Gastrocnemius medialis (tissue), 4 donors: ENCODE measurements at regions not wholly inside any gene's neighbourhood (a gene's known extent, or its start where the extent isn't known, plus 50 kb on each side); places are given as distances from the start of the nearest gene placed in this dataset.

Experiments used
- POLR2A ChIP-seq, 2 donors: fragments of 450-650 bp; IDR thresholded peaks; one replicate each; pipeline ENCODE4 v1.6.1; 2017; ENCODE audit warnings: antibody characterized with exemption in 2 of 2, mild to moderate bottlenecking in 2 of 2, moderate library complexity in 2 of 2
- TF ChIP-seq, protein P1 (sequence below), 5 experiments: fragments of 450-650 bp in 3 of 5; fragments of 200-600 bp in 2 of 5; sonication (generic) in 2 of 5; IDR thresholded peaks in 4 of 5; conservative IDR thresholded peaks in 1 of 5; 1 replicate in 4 of 5; 2 replicates in 1 of 5; pipeline ENCODE4 v1.5.1; 2016 to 2019; ENCODE audit warnings: antibody characterized with exemption in 5 of 5, mild to moderate bottlenecking in 3 of 5, moderate library complexity in 3 of 5

DNA sequence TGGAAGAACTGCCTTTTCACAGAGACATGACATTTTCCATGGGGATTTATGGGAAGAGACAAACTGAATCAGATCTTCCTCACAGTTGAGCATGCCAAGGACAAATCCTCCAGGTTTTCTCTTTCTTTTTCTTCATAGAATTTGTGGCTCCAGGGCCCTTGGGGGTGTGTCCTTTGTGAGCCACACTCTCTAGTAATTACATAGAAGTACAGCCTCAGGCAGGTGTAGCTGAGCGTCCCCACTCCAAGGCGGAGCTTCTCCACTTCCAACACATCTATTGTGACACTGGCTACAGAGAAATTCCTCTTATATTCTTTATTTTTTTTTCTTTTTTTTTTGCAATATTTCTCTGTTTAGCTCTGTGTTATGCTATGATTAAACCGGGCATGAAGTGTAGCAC lies 420.5 kb upstream of the CD180 start:
- TF ChIP-seq, protein P1, sequence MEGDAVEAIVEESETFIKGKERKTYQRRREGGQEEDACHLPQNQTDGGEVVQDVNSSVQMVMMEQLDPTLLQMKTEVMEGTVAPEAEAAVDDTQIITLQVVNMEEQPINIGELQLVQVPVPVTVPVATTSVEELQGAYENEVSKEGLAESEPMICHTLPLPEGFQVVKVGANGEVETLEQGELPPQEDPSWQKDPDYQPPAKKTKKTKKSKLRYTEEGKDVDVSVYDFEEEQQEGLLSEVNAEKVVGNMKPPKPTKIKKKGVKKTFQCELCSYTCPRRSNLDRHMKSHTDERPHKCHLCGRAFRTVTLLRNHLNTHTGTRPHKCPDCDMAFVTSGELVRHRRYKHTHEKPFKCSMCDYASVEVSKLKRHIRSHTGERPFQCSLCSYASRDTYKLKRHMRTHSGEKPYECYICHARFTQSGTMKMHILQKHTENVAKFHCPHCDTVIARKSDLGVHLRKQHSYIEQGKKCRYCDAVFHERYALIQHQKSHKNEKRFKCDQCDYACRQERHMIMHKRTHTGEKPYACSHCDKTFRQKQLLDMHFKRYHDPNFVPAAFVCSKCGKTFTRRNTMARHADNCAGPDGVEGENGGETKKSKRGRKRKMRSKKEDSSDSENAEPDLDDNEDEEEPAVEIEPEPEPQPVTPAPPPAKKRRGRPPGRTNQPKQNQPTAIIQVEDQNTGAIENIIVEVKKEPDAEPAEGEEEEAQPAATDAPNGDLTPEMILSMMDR (IDR thresholded peaks at IDR 0.05 in 4 of 5, conservative IDR thresholded peaks at IDR 0.05 in 1 of 5): no peak
- TF ChIP-seq POLR2A (IDR thresholded peaks at IDR 0.05): no peak
